Breast epithelium (tissue), 3 donors: ENCODE measurements at regions not wholly inside any gene's neighbourhood (a gene's known extent, or its start where the extent isn't known, plus 50 kb on each side); places are given as distances from the start of the nearest gene placed in this dataset.

Experiments
- CTCF ChIP-seq, 3 donors: fragments of 450-650 bp; IDR thresholded peaks; one replicate each; pipeline ENCODE4 v1.5.1; 2016 to 2017; ENCODE audit warnings: antibody characterized with exemption in 3 of 3, mild to moderate bottlenecking in 3 of 3, moderate library complexity in 3 of 3
- POLR2A ChIP-seq: fragments of 450-650 bp; IDR thresholded peaks from one replicate; pipeline ENCODE4 v1.6.1; 2016; ENCODE audit warnings: antibody characterized with exemption, mild to moderate bottlenecking, moderate library complexity
- POLR2AphosphoS5 ChIP-seq, 3 donors: sonication (generic); formaldehyde crosslinking; IDR thresholded peaks; one replicate each; pipeline ENCODE4 v1.6.1; 2017; ENCODE audit warnings: antibody characterized with exemption in 3 of 3

GRCh38 chr12:87311206-87311605 lies 718.0 kb downstream of the C12orf50 start:
- TF ChIP-seq CTCF (IDR thresholded peaks at IDR 0.05) (no peak), POLR2A (no peak), POLR2AphosphoS5 (IDR thresholded peaks at IDR 0.05) (no peak)
